Activated T-helper 2 cell treated with anti-CD3 and anti-CD28 coated beads, Interferon-gamma antibody, Interleukin-2, Interleukin-4, amounts not matched to agents 10 μg/mL and 5 μg/mL and 100 μg/mL, durations not matched to agents 14 hours and 24 hours and 36 hours (primary cell): ENCODE measurements at regions not wholly inside any gene's neighbourhood (a gene's known extent, or its start where the extent isn't known, plus 50 kb on each side); places are given as distances from the start of the nearest gene placed in this dataset.

ENCODE experiments used
- DNase-seq: peaks from one replicate; pipeline ENCODE4 v3.0.0; 2021; ENCODE audit warnings: low spot score
- H3K27ac Mint-ChIP-seq: one replicate; pipeline ENCODE4 v1.8.0; 2021; ENCODE audit warnings: mixed read lengths
- H3K27me3 Mint-ChIP-seq: one replicate; pipeline ENCODE4 v1.8.0; 2021; ENCODE audit warnings: low read depth, mixed read lengths
- H3K36me3 Mint-ChIP-seq: one replicate; pipeline ENCODE4 v1.8.0; 2021; ENCODE audit warnings: low read depth, mixed read lengths
- H3K4me1 Mint-ChIP-seq: one replicate; pipeline ENCODE4 v1.8.0; 2021; ENCODE audit warnings: low read depth, mixed read lengths
- H3K4me3 Mint-ChIP-seq: one replicate; pipeline ENCODE4 v1.8.0; 2021; ENCODE audit warnings: low read depth, mild to moderate bottlenecking, moderate library complexity, mixed read lengths
- H3K9me3 Mint-ChIP-seq: one replicate; pipeline ENCODE4 v1.8.0; 2021; ENCODE audit warnings: mixed read lengths
- intact Hi-C: fragments of 100-400 bp; cut with micrococcal nuclease; formaldehyde crosslinking; loops from one replicate; pipeline ENCODE4 v1.15.1; 2023

DNA sequence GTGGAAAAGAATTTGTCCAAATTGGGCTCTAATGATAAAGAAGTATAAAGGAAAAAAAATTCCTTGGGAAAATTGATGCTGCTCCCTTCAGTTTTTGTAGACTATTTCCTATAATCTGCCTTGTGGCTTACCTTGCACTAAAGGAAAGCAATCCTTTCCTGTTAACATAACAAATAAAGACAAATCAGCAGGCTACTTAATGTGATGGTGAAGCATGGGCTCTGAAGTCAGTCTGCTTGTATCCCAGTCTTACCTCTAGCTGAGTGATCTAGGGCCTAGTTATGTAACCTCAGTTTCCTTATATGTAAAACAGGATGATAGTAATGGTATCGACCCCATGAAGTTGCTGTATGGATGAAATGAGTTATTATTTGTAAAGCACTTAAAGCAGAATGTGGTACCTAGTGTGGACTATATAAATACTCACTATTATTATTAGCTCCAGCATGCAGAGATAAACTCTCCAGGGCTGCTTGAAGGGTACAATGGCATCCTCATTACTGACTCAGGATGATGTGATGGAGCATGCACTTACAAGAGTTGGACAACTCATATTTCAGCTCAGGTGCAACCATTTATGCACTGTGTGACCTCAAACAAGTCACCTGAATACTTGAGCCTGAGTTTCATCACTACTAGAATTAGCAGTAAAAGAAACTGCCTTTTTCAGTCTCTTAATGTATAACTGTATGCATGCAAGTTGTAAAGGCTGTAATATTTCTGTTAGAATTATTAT, 156.1 kb downstream of the DKK1 start:
- no peak for DNase-seq
- Mint-ChIP-seq H3K27ac (no peak overlapping the region), H3K36me3 (no peaks in the 10 kb centered on the region), H3K4me1 (no peaks in the 10 kb centered on the region), H3K9me3 (no peaks in the 10 kb centered on the region), H3K27me3 (no peaks in the 10 kb centered on the region), H3K4me3 (no peak overlapping the region)
- intact Hi-C loops = no loop called here

DNA sequence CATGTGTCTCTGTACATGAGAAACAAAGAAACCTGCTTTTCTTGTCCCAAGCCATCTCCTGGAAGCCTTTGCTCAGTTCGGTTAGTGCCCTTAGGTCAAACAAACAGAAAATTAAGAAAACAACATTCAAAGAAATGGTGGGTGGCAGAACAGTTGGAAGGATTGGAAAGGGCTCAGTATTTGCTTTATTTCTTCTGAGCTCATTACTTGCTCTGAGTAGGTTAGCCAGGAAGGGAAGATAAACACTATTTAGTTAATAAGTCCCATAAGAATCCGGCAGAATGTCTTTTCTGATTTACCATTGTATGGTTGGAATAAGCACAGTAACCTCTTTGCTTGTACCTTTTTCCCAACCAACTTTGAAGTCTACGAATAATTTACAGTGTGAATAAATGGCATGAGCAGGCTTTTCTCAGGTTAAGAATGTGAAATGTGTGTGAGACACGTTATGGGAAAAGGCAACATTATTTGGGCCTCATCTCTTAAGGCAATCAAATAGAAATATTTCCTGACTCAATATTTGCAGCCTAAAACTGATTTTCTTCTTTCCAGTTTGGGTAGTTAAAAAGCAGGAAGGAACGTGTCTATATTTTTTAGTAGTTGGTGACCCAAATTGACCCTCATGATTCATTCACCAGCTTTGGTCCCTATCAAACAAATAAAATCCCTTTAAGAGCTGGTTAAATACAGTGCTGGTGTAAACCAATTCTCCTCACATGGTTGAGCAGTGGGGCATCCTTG, 158.5 kb downstream of the DKK1 start:
- intact Hi-C loops = no loop called here
- H3K4me3 Mint-ChIP-seq = no peak overlapping the region
- no peaks in the 10 kb centered on the region for H3K27me3 Mint-ChIP-seq
- DNase-seq = no peak
- H3K9me3 Mint-ChIP-seq = no peaks in the 10 kb centered on the region
- H3K27ac Mint-ChIP-seq = no peak overlapping the region
- no peaks in the 10 kb centered on the region for H3K36me3 Mint-ChIP-seq
- no peaks in the 10 kb centered on the region for H3K4me1 Mint-ChIP-seq

DNA sequence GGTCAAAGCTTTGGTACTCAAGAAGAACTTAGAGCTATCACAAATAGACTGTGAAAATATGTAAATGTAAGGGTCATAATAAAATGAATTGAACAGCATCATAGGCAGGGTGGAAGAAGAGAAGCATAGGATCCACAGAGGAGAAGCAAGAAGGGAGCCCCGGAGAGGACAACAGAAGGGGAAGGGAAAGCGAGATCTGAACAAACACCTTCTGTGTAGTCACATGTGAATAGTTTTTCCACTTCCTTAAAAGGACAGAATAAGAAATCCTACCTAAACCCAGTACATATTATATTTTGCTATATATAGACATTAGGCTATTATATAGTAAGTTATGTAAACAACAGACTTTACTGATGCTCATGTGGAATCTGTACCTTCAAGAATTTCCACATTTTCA, 160.2 kb downstream of the DKK1 start:
- H3K27me3 Mint-ChIP-seq = no peaks in the 10 kb centered on the region
- intact Hi-C loops = no loop called here
- H3K9me3 Mint-ChIP-seq = no peaks in the 10 kb centered on the region
- H3K27ac Mint-ChIP-seq = no peak overlapping the region
- no peak overlapping the region for H3K4me3 Mint-ChIP-seq
- no peak for DNase-seq
- no peaks in the 10 kb centered on the region for H3K36me3 Mint-ChIP-seq
- no peaks in the 10 kb centered on the region for H3K4me1 Mint-ChIP-seq

DNA sequence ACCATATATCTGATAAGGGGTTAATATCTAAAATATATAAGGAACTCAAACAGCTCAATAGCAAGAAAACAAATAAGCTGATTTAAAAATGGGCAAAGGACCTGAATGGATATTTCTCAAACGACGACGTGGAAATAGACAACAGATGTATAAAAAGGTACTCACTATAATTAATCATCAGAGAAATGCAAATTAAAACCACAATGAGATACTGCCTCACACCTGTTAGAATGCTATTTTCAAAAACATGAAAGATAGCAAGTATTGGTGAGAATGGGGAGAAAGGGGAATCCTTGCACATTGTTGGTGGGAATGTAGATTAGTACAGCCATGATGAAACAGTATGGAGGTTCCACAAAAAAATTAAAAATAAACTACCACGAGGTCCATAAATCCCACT, 163.2 kb downstream of the DKK1 start:
- DNase-seq = no peak
- Mint-ChIP-seq H3K4me3 (no peak overlapping the region), H3K27me3 (no peaks in the 10 kb centered on the region), H3K36me3 (no peaks in the 10 kb centered on the region), H3K4me1 (no peaks in the 10 kb centered on the region), H3K9me3 (no peaks in the 10 kb centered on the region), H3K27ac (no peak overlapping the region)
- intact Hi-C loops = no loop called here

DNA sequence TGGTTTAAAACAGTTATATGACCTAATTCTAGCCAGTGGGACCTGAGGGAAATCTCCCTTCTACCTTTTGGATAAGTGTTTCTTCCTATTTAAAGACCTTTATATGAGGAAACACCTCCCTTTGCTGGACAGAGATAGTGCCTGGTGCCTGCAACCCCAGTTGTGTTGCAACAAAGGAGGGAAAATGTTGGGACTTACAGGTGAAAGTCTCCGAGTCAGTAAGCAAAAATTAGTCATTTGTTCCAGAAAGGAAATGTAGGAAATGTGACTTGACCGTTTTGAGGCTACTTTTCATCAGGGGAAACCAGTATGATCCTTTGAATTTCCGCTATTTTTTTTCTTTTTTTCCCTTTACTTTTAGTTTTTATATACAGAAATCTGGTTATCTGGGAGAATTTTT, 165.5 kb downstream of the DKK1 start:
- Mint-ChIP-seq H3K9me3 (no peaks in the 10 kb centered on the region), H3K36me3 (no peaks in the 10 kb centered on the region), H3K27ac (no peak overlapping the region), H3K27me3 (no peaks in the 10 kb centered on the region), H3K4me1 (no peaks in the 10 kb centered on the region), H3K4me3 (no peak overlapping the region)
- intact Hi-C loops = no loop called here
- no peak for DNase-seq

DNA sequence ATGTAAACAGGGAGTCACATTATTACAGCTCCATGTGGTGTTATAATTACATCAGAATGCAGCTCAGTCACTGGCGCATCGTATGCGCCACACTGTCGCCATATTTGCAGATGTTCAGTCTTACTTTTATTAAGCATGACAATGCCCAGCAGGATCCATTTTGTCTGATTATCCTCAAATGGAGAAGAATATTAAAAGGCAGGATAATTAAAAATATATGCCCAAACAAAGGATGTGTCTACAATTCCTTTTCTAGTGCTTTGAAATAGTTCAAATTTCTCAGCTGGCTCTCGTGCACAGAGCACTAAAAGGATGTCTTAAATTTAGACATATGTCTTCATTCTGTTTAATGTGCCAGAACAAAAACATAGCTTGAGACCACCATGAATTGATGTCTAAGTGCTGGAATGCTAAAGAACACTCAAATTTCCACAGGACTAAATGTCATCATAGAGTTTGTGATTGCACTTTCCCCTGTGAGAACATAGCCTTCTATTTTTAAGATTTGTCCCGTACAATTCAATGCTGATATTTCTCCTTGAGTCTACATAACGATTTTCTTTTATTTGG, 168.0 kb downstream of the DKK1 start:
- DNase-seq = no peak
- no peak overlapping the region for H3K4me3 Mint-ChIP-seq
- no peaks in the 10 kb centered on the region for H3K36me3 Mint-ChIP-seq
- intact Hi-C loops = no loop called here
- H3K9me3 Mint-ChIP-seq = no peaks in the 10 kb centered on the region
- no peak overlapping the region for H3K27ac Mint-ChIP-seq
- no peaks in the 10 kb centered on the region for H3K27me3 Mint-ChIP-seq
- H3K4me1 Mint-ChIP-seq = no peaks in the 10 kb centered on the region

DNA sequence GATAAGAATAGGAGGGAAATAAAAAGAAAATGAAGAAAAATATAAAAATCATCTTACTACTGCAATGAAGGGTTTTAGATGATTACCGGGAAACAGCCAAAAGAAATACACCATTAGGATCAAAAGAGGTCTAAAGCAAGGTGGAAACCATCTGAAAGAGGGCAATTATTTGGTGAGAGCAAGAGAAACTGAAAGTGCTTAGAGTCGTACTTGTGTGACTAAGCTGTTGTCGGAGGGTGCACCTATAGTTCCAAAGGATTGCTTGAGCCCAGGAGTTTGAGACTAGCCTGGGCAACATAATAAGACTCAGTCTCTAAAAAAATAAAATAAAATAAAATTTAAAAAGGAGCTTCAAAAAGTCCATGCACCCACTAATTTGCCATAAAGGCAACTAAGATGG, 169.5 kb downstream of the DKK1 start:
- Mint-ChIP-seq H3K27ac (no peak overlapping the region), H3K4me3 (no peak overlapping the region), H3K4me1 (no peaks in the 10 kb centered on the region), H3K27me3 (no peaks in the 10 kb centered on the region), H3K9me3 (no peaks in the 10 kb centered on the region), H3K36me3 (no peaks in the 10 kb centered on the region)
- intact Hi-C loops = no loop called here
- no peak for DNase-seq

DNA sequence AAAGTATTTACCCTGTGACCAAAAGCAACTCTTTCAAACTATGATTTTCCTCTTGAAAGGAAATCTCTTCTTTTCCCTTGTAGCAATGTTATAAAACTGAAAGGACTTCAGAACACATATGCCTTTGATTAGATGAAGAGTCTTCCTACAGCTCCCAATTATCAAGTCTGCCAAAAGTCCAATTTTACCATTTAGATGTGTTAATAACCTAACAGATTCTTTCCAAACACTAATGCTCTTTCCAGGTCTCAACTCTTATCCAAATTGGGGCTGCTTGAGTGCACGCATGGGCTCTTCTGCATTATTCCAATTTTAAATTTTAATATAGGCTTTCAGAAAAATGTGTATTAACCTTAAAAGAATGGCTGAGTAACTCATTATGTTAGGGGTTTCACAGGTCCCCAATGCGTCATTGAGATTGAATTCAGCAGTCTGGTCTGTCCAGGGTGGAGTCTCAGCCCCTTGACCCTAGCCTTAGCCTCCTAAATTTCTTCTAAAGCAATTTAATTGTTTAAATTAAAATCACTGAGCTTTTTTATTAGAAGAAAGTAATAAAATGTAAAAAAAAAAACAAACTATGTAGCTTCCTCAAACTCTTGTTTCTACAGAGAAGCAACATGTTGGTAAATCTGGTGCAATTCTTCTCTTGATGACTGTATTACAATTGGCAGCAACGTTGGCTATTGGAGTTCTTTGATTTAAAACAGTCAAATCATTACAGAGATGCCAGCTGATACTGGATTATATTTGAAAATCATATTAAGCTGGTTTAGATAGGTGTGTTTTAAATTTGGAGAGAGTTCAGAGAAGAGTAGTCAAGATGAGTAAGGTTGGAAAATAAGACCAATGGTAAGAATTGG, 170.4 kb downstream of the DKK1 start:
- intact Hi-C loops = no loop called here
- no peaks in the 10 kb centered on the region for H3K36me3 Mint-ChIP-seq
- DNase-seq = no peak
- H3K4me1 Mint-ChIP-seq = no peaks in the 10 kb centered on the region
- H3K9me3 Mint-ChIP-seq = no peaks in the 10 kb centered on the region
- H3K27ac Mint-ChIP-seq = no peak overlapping the region
- no peak overlapping the region for H3K4me3 Mint-ChIP-seq
- H3K27me3 Mint-ChIP-seq = no peaks in the 10 kb centered on the region

DNA sequence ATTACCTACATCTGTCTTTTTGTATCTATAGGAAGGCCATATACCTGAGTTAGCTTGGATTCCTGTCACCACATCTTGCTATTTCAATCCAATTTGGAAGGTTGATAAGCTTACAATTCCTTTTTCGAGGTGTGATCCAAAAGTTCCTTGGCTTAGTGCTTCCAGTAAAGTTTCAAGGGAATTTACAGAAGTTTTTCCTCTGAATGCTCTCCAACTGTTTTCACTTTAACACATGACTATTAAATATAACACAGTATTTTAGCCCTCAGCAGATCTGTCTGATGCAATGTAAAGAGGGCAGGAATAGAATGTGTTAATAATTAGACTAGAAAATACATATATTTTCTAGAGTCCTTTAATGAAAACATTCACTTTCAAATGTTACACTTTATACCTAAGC, 171.4 kb downstream of the DKK1 start:
- Mint-ChIP-seq H3K4me3 (no peak overlapping the region), H3K4me1 (no peaks in the 10 kb centered on the region), H3K9me3 (no peaks in the 10 kb centered on the region), H3K36me3 (no peaks in the 10 kb centered on the region), H3K27me3 (no peaks in the 10 kb centered on the region), H3K27ac (no peak overlapping the region)
- intact Hi-C loops = no loop called here
- DNase-seq = no peak

DNA sequence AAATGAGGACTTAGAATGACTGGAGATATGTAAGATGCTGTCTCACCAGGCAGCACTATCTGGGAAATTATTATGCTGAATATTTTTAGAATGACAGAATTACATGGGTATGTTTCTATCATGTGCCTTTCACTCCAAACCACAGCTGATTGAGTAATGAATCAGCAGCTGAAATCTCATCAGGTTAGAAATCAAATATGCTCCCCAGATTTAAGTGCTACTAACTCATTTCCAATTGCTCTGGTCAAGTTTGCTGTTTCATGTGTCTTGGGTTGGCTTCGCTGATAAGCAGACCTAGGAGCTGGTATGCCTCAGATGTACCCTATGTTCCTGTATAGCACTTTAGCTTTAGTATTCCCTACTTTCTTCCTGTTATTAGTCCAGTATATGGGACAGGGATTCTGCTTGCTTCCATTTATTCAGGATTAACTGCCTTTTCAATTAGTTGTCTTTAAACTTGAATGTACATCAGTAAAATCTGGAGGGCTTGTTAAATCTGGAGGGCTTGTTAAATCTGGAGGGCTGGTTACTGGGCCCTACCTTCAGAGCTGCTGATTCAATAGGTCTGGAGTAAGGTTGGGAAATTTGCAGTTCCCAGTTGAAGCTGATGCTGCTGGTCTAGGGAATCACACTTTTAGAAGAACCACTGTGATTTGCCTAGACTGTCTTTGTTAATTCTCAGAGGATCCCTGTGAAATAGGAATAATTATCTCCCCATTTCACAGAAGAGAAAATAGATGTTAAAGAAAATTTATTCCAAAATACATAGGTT, 172.9 kb downstream of the DKK1 start:
- no peak for DNase-seq
- Mint-ChIP-seq H3K4me3 (no peak overlapping the region), H3K36me3 (no peaks in the 10 kb centered on the region), H3K27me3 (no peaks in the 10 kb centered on the region), H3K9me3 (no peaks in the 10 kb centered on the region), H3K27ac (no peak overlapping the region), H3K4me1 (no peaks in the 10 kb centered on the region)
- intact Hi-C loops = no loop called here

DNA sequence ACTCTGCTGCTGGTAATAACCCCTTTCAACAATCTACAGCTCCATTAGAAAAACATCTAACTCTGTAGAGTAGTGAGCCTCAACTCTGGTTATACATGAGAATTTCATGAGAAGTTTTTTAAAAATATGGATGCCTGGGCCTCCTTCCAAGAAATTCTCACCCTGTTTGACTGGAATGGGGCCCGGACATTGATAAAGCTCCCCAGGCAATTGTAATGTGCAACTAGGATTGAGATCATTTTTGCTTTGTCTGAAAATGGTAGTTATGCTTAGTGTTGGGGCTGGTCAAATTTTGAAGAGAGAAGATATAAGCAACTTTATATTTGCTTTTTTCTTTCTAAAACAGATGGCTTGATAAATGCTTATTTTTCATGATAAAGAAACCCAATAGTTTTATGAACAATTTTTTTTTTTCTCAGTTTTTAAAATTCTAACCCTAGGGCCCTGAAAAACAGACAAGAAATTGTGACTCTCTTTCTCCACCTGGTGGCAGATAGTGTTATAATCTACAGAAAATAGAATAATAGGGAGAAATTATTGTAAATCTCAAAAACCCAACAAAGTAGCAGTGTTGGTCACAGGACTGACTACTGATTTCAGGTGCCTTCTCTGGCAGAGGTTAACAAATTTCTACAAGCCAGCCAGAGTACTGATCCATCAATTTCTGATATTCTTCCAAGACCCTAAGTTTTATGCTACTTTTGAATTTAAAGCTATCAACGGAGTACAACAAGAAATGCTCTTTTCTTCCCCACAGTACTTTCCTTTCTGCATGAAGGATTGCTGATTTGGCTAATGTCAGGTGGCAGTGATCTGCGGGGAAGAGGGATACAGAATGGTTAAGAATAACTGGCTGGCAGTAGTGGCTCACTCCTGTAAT, 174.8 kb downstream of the DKK1 start:
- DNase-seq = no peak
- Mint-ChIP-seq H3K9me3 (no peaks in the 10 kb centered on the region), H3K27me3 (no peaks in the 10 kb centered on the region), H3K27ac (no peak overlapping the region), H3K4me3 (no peak overlapping the region), H3K36me3 (no peaks in the 10 kb centered on the region), H3K4me1 (no peaks in the 10 kb centered on the region)
- intact Hi-C loops = loop anchor here (2.0 kb wide), 1 partner anchor 180 kb away; no protein-coding TSS in a partner anchor
